Stimulated activated CD4-positive, alpha-beta T cell treated with anti-CD3 and anti-CD28 coated beads, Interleukin-2, amount 100 ng/mL, for 4 hours (primary cell): ENCODE measurements at regions not wholly inside any gene's neighbourhood (a gene's known extent, or its start where the extent isn't known, plus 50 kb on each side); places are given as distances from the start of the nearest gene placed in this dataset.

Experiments
- DNase-seq: peaks from one replicate; pipeline ENCODE4 v3.0.0-alpha.2; 2020; ENCODE audit warnings: low read depth

DNA sequence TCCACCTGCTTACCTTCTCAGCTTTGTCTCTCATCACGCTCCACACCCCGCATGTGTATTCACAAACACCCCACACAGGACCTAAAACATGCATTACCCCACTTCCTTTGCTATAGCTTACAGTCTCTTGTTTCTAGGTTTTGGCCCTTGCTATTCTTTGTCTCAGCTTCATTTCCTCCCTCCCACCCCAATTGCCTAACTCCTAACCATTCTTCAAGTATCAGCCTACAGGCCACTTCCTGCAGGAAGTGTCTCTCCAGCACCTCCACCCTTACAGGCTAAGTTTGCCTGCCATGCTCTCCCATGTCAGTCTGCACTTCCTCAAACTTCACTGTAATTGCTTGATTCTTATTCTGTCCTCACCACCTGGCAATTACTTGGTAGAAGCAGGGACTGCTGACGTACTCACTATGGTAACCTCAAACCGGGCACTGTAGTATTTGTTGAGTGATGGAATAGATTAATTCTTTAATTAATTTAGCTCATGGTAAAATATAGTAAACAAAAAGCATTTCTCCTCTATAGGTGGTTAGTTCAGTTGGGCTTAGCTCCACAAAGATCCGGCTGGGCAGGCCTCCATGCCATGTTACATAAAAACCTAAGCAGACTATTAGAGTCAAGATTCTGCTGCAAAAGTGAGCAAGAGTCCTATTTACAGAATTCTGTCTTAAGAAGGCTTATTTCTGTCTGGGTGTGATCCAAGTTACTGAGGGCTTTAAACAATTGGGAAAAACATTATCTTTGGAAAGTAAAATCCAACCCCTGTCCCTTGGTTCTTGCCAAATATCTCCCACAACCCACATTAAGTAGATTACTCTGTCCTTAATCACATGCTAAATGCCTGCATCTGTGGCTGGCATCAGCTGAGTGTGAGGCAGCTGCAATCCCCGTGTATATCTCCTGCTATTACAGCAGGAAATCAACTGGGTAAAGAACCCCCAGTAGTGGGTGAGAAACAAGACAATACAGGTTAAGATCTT, 124.7 kb upstream of the CPEB2 start:
- DNase-seq = no peak

DNA sequence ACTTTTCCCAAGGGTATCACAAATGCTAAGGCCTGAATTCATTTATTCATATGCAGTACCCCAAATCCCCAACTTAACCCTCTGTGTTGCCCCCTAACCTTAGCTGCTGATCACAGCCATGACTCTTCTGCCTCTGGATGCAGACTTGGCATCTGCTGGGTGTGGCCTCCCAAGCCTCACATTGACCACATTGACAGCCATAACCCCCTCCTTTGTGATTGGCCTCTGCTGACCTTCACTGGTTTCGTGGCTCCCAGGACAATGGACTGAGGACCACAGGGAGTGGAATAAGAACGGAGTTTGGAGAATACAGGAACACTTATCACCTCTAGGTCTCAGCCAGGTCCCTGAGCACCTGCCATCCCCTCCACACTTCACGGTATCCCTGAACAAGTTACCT, 123.6 kb upstream of the CPEB2 start:
- DNase-seq = no peak

DNA sequence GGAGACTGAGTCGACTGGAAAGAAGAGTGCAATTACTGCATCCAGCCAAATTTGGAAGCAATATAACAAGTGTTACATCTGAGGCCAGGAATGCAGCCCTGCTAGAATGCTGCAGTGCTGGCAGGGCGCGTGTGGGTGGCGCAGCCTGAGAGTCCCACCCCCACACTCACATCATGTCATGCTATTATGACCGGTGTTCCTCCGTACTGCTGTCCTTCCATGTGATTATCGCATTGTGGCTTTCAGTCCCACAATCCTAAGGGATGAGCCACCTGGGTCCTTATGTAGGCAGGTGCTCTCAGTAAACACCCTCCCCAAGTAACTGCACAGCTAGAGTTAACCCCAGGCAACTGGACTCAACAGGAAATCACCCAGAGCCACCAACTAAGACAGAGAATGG, 122.6 kb upstream of the CPEB2 start:
- DNase-seq = no peak

- no peak for DNase-seq
Measured at GRCh38 chr4:14880805-14881204, 121.5 kb upstream of the CPEB2 start.

DNA sequence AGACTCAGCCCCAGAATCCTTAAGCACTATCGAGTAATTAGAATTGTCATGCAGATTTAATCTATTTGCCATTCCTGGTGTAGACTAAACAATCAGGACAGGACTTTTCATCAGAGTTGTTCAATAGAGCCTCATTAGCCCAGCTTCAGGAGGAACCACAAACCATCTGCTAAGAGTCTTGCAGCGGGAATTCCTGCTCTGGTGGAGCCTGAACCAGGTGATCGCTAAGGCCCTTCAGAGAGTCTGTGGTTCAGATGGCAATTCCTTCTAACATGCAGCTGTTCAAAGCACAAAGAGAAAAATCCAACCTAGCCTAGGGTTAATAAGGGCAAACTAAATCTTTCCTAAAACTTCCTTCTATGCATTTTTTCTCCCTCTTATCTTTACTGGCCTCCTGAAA, 119.1 kb upstream of the CPEB2 start:
- no peak for DNase-seq

GRCh38 chr4:14883661-14884060, 118.6 kb upstream of the CPEB2 start:
- DNase-seq = no peak

DNA sequence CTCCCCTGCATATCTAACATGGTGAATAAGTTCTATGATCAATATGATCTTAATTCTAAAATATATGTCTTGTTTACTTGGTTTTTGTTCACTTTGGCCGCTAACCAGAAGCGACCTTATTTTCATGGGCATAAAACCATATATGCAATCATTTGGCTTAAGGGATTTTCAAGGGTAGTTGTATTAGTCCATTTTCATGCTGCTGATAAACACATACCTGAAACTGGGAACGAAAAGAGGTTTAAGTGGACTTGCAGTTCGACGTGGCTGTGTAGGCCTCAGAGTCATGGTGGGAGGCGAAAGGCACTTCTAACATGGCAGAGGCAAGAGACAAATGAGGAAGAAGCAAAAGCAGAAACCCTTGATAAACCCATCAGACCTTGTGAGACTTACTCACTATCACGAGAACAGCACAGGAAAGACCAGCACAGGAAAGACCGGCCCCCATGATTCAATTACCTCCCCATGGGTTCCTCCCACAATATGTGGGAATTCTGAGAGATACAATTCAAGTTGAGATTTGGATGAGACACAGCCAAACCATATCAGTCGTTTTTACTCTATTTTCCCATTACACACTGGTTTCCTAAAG, 114.3 kb upstream of the CPEB2 start:
- DNase-seq = no peak

GRCh38 chr4:14888790-14889572, 113.3 kb upstream of the CPEB2 start:
- DNase-seq = no peak

DNA sequence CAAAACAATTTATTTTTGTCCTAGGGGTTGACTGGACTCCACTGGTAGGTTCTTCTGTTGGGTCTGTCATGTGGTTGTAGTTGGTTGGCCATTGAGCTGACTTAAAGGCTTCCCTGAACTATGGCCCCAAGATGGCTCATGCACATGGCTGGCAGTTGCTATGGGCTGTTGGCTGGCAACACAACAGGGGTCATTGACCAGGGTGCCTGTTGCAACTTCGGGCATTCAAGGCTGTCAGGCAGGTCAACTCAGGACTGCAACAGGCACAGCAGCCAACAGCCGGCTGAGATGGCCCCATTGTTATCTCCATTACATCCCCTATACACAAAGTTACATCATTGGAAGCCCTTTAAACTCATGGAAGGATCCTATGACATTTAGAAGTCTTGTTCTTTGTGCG, 109.7 kb upstream of the CPEB2 start:
- no peak for DNase-seq

DNA sequence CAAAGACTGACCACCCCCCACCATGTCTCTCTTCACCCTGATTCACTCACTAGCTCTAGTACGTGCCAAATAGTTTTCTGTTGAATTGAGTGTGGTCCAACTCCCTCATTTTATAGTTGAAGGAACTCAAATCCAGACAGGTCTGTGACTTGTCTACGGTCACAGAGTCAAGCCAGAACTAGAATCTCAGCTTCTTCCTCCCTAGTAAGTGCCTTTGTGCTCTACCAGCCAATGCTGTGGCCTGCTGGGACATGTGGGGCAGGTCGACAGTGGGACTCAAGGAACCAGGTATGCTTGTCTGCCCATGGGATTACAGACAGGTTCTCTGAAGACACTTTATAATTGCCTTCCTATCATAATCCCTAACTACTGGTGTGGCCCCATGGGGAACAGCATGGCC, 108.6 kb upstream of the CPEB2 start:
- DNase-seq = no peak

- DNase-seq = no peak
Measured at GRCh38 chr4:14894392-14895292, 107.6 kb upstream of the CPEB2 start.

- no peak for DNase-seq
Measured at GRCh38 chr4:14896656-14897175, 105.6 kb upstream of the CPEB2 start.

GRCh38 chr4:14897217-14897616, 105.1 kb upstream of the CPEB2 start:
- no peak for DNase-seq

DNA sequence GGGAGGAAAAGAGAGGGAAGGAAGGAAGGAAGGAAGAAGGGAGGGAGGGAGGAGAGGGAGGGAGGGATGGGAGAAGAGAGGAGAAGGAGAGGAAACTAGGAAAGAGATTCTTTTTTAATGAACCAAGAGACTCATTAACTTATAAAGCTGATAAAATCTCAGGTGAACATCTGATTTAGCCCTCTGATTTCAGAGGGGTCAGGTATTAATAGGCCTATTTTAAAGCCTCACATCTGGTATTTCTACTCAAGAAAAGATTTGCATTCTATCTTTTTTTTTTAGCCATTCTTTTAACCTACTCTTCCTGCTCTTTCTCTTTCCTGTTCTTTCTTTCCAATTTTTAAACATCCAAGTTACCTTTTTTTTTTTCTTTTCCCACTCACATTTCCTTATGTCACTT, 103.3 kb upstream of the CPEB2 start:
- no peak for DNase-seq

DNA sequence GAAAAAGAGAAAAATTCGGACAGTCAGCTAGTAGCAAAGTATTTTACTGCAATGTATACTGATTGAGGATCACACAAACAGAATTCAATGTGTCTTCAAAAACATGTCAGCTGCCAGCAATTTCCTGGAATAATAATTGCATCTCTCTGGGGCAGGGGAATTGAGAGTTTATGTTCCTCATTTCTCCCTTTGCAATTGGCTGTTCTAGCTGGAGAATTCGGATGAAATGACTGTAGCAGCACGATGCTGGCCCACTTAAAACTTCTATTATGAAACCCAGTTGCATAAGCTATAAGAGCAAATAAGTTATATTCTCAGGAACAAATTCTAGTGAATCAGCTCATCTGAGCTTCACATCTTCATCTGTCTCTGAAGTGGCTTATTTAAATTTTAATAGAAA, 99.9 kb upstream of the CPEB2 start:
- DNase-seq = no peak

DNA sequence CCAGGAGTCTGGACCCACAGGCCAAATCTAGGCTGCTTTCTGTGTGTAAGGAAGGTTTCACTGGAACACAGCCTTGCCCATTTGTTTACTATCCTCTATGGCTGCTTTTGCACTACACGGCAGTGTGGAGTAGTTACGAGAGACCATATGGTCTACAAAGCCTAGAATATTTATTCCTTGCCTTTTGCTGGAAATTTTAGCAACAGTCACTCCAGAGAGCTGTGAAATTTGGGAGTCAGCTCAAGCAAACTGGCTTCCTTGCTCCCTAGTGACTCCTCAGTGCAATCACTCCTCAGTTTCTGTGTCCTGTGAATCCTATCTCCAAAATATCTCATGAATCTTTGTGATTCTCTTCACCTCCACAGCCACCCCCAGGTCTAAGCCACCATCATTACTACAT, 99.0 kb upstream of the CPEB2 start:
- DNase-seq = no peak

DNA sequence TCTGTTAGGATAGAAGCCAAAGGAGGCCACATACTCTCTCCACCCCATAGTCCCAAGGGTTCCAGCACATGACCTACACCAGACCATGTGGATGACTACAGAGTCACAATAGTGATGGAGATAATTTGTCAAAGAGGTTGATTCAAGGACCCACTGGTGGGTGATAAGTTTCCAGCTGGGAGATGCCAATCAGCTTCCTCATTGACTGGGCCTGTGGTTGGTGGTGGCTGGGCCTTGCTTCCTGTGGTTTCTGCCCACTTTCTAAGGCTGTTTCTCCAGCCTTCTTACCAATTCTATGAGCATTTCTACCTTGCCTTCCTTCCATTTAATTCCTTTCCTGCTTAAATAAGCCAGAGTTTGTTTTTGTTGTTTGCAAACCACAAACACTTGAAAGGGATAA, 95.5 kb upstream of the CPEB2 start:
- DNase-seq = no peak

- no peak for DNase-seq
Measured at GRCh38 chr4:14908635-14909034, 93.6 kb upstream of the CPEB2 start.

GRCh38 chr4:14910411-14910810, 91.9 kb upstream of the CPEB2 start:
- DNase-seq = no peak

GRCh38 chr4:14912426-14912825, 89.9 kb upstream of the CPEB2 start:
- no peak for DNase-seq

DNA sequence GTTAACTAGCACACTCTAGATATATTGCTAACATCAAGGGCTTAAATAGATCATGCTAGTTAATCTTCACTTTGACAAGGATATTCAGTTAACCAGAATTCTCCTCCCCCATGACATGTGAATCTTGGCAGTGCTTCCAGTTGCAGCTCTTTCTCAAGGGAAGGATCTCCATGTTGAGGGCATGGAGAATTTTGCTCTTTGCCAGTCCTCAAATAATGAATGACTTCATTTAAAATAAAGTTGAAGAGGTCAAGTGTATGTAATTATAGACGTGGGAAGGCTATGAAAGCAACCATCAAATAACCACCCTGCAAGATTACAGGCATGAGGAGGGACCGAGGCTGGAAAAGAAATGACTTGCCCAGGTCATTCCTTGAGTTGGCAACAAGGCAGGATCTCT, 87.3 kb upstream of the CPEB2 start:
- DNase-seq = no peak
